Activated naive CD8-positive, alpha-beta T cell (primary cell): ENCODE measurements at regions not wholly inside any gene's neighbourhood (a gene's known extent, or its start where the extent isn't known, plus 50 kb on each side); places are given as distances from the start of the nearest gene placed in this dataset.
"Not testable (repeated sequence)": the region's sequence is repeated elsewhere in the genome, so short reads cannot be mapped to it uniquely, and the experiment has no call there.

Experiments
- H3K27ac Mint-ChIP-seq: one replicate; pipeline ENCODE4 v1.8.0; 2021; ENCODE audit warnings: mixed read lengths
- H3K27me3 Mint-ChIP-seq: one replicate; pipeline ENCODE4 v1.8.0; 2021; ENCODE audit warnings: mixed read lengths
- H3K36me3 Mint-ChIP-seq: one replicate; pipeline ENCODE4 v1.8.0; 2021; ENCODE audit warnings: mixed read lengths
- H3K4me1 Mint-ChIP-seq: one replicate; pipeline ENCODE4 v1.8.0; 2021; ENCODE audit warnings: low read depth, mixed read lengths
- H3K4me3 Mint-ChIP-seq: one replicate; pipeline ENCODE4 v1.8.0; 2021; ENCODE audit warnings: mild to moderate bottlenecking, mixed read lengths
- H3K9me3 Mint-ChIP-seq: one replicate; pipeline ENCODE4 v1.8.0; 2021; ENCODE audit warnings: low read depth, mixed read lengths

- H3K4me3 Mint-ChIP-seq, H3K27ac Mint-ChIP-seq, H3K9me3 Mint-ChIP-seq, H3K36me3 Mint-ChIP-seq, H3K27me3 Mint-ChIP-seq: not testable (repeated sequence)
- peaks cover 41% of the 10 kb centered on the region for H3K4me1 Mint-ChIP-seq
These were observed 203.5 kb downstream of the DLL1 start for GRCh38 chr6:170087421-170087780.

- no peaks in the 10 kb centered on the region for H3K27me3 Mint-ChIP-seq
- no peaks in the 10 kb centered on the region for H3K9me3 Mint-ChIP-seq
- H3K4me3 Mint-ChIP-seq: peak overlapping the region; percentile 72
- H3K36me3 Mint-ChIP-seq: no peaks in the 10 kb centered on the region
- peak overlapping the region; percentile 78 for H3K27ac Mint-ChIP-seq
- H3K4me1 Mint-ChIP-seq: peaks cover 41% of the 10 kb centered on the region
These were observed 204.0 kb downstream of the DLL1 start for GRCh38 chr6:170086639-170087420.

DNA sequence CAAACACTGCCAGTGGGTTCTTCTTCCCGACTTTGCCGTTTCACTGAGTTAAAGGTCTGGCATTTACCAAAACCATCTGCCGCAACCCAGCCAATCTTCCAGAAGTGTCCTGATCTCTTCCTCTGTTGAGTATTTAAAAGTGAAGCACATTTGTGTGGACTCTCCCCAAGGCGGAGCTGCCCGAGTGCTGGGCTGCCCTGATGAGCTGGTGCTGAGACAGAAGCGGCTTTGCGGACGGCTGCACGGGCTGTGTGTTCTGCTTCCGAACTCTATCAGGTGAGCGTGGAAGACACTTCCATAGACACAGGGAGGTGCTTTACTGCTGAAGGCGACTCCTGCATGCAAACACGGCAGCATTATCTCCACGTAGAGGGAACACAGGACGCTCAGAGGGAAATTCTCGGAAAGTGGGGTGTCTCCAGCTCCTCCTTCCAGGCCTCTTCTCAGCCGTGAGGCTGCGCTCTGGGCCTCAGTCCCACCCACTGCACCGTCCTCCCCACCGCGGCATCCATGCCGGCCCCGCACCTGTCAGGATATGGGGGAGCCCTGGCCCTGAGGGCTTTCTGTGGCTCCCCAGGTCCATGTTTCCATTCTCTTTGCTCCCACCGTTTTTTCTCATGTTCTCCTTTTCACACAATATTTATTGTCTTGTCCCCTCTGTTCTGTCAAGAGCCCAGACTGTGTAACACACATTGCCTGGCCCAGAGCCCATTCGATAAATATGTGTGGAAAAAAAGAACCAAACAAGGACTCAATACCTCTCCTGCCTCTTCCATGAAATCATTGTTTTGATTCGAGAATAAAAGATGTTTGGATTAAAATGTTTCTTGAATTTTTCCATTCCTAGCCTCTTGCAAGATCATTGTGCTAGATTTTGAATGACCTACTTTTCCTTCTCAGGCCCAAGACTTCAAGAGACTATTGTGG lies 205.1 kb downstream of the DLL1 start:
- no peaks in the 10 kb centered on the region for H3K9me3 Mint-ChIP-seq
- H3K27me3 Mint-ChIP-seq: no peaks in the 10 kb centered on the region
- H3K36me3 Mint-ChIP-seq: no peaks in the 10 kb centered on the region
- H3K4me3 Mint-ChIP-seq: peak overlapping the region; percentile 9
- no peak overlapping the region for H3K27ac Mint-ChIP-seq
- H3K4me1 Mint-ChIP-seq: peaks cover 41% of the 10 kb centered on the region

DNA sequence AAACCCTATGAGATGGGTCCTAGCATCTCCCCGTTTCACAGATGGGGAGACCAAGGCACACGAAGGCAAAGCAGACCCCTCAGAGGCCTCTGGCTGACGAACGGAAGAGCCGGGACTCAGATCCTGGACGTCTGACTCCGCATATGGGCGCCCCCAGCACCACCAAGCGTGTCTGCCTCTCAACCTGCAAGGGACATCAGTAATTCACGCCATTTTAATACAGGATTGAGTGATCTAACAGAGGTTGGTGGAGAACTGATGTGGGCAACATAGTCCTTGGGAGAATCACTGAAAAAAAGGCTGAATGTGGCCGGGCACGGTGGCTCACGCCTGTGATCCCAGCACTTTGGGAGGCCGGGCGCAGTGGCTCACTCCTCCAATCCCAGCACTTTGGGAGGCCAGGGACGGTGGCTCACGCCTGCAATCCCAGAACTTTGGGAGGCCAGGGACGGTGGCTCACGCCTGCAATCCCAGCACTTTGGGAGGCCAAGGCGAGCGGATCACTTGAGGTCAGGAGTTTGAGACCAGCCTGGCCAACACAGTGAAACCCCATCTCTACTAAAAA lies 206.6 kb downstream of the DLL1 start:
- no peak overlapping the region for H3K27ac Mint-ChIP-seq
- peaks cover 26% of the 10 kb centered on the region for H3K4me1 Mint-ChIP-seq
- H3K36me3 Mint-ChIP-seq: no peaks in the 10 kb centered on the region
- no peaks in the 10 kb centered on the region for H3K27me3 Mint-ChIP-seq
- H3K4me3 Mint-ChIP-seq: no peak overlapping the region
- no peaks in the 10 kb centered on the region for H3K9me3 Mint-ChIP-seq

DNA sequence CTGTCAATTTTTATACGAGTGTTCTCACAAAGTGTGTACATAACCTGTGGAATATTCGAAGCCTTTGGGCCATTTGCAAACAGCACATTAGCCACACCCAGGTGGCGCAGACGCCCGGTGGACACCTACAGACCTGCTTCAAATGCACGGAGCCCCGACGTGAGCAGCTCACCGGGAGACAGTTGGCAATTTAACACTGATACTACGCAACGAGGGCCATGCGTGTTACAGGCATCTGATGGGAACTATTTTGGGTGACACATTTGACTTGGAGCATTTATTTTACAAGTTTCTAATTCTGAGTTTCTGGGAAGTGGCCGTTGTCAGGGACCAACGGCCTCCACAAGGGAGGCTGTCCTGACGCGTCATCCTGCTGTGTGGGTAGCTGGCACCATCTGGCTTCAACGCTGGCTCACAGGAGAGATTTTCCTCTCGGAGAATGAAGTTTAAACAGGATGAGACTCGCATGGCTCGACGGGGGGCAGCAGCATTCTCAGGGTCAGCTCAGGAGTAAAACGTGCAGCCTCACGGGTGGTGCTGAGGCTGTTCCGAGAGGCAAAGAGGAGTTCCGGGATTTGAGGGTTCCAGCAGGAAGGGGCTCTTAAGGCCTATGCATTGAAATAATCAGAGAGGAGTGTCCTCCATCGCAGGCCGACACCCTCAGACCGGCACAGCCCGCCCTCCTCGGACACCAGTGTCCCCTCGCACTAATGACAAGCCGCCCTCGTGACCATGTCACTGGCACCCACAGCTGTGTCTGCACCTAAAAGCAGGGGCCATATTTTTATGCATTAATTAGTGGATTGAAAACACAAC lies 207.4 kb downstream of the DLL1 start:
- Mint-ChIP-seq H3K4me3 (no peak overlapping the region), H3K9me3 (no peaks in the 10 kb centered on the region), H3K4me1 (peaks cover 20% of the 10 kb centered on the region), H3K36me3 (no peaks in the 10 kb centered on the region), H3K27ac (no peak overlapping the region), H3K27me3 (no peaks in the 10 kb centered on the region)

DNA sequence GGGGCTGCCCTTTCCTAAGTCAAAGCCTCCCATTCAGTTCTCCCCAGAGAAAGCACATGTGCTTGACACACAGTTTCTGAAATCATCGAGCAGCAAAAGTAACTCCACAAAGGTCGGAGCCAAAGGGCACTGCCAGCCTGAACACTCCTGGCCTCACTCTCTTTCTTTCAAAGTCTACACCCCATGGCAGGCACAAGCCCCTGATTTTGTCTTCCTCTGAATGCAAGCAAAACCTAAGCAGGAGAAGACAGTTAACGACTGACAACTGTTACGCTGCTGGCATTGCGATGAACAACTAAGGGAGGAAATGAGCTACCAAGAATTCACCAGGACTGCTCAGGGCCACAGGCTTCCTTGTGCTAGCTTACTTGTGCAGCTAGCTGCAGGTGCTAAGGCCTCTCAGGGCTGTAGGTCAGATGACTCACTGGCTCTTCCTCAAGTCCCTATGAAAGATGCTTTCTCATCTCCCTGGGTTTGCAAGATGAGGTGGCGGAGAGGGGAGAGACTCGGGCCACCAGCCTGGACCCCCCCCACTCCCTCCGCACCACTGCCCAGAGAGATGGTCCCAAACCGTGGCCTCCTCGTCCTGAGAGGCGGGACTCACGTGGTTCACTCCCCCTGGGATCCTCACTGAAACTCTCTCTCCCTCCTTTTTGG lies 208.2 kb downstream of the DLL1 start:
- Mint-ChIP-seq H3K36me3 (no peaks in the 10 kb centered on the region), H3K4me1 (peaks cover 13% of the 10 kb centered on the region), H3K9me3 (no peaks in the 10 kb centered on the region), H3K27ac (no peak overlapping the region), H3K27me3 (no peaks in the 10 kb centered on the region), H3K4me3 (no peak overlapping the region)

DNA sequence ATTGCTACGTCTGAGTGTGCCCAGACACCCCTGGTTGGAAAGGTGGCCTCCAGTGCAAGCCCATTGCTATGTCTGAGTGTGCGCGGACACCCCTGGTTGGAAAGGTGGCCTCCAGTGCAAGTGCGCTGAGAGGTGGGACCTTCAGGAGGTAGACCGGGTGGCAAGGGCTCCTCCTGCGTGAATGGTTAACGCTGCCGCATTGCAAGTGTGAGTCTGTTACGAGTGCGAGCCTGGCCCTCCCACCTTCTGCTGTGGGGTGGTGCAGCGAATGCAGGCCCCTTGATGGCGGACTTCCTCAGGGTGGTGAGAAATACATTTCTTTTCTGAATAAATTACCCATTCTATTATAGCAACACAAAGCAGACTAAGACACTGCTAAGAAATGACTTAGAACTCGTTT lies 208.8 kb downstream of the DLL1 start:
- Mint-ChIP-seq H3K4me3 (no peak overlapping the region), H3K27ac (no peak overlapping the region), H3K27me3 (no peaks in the 10 kb centered on the region), H3K36me3 (no peaks in the 10 kb centered on the region), H3K9me3 (no peaks in the 10 kb centered on the region), H3K4me1 (peaks cover 13% of the 10 kb centered on the region)

GRCh38 chr6:170081556-170081955 lies 209.3 kb downstream of the DLL1 start:
- Mint-ChIP-seq H3K36me3 (no peaks in the 10 kb centered on the region), H3K27me3 (no peaks in the 10 kb centered on the region)

DNA sequence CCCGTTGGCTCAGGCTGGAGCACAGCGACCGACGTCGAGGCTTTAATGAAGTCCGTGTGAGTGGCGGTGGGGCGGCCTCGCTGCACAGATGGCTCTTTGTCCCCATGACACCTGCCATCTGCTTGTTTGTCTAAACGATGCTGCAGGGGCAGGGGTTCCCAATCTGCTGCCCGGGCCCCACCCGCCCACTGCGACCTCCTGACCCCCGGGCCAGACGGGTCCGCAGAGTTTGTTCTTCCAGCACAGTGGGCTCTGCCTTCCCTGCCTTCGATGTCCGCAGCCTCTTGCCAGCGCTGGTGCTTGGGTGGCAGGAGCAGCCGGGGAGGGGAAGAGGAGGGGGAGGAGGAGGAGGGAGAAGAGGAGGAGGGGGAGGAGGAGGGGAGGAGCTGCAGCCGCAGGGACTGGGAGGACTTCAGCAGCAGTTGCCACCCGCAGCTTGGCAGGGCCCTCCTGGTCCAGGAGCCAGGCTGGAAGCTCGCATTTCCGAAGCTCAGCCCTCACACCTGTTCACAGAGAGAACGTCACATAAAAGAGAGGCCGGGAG lies 210.0 kb downstream of the DLL1 start:
- H3K36me3 Mint-ChIP-seq: no peaks in the 10 kb centered on the region
- H3K27ac Mint-ChIP-seq: no peak overlapping the region
- no peak overlapping the region for H3K4me3 Mint-ChIP-seq
- peaks cover 10% of the 10 kb centered on the region for H3K4me1 Mint-ChIP-seq
- H3K9me3 Mint-ChIP-seq: no peaks in the 10 kb centered on the region
- no peaks in the 10 kb centered on the region for H3K27me3 Mint-ChIP-seq

More at GRCh38 chr6:170081556-170081955, 209.3 kb downstream of the DLL1 start:
- no peak overlapping the region for H3K4me3 Mint-ChIP-seq
- no peaks in the 10 kb centered on the region for H3K9me3 Mint-ChIP-seq
- no peak overlapping the region for H3K27ac Mint-ChIP-seq
- peaks cover 13% of the 10 kb centered on the region for H3K4me1 Mint-ChIP-seq

DNA sequence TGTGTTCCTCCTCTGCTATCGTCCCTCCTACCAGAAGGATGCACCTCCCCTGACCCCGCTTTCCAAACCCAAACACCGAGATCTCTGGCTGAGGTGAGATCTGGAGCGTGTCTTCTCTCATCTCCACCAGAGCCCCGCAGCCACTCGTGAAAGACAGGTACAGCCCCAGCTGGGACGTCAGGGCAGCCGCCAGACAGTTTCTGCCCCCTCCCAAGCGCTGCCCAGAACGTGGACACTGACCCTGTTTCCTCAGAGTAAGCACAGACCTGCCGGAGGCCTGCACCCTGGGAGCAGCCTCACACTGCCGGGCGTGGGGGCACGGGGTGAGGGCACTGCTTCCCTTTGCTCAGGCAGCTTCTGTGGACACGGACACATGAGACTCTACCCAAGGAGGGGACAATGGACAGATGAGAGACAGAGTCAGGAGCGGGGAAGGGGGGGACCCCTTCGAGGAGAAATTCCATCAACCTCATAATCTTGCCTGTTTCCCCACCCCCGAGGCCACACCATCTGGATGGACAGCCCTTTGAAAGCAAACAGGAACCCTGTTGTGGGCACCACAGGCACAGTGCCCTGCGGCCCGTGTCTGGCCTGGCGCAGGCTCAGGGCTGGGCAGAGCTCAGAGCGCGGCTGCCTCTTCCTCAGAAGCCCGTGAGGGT lies 210.6 kb downstream of the DLL1 start:
- Mint-ChIP-seq H3K4me1 (peaks cover 10% of the 10 kb centered on the region), H3K36me3 (no peaks in the 10 kb centered on the region), H3K9me3 (no peaks in the 10 kb centered on the region), H3K27me3 (no peaks in the 10 kb centered on the region), H3K27ac (no peak overlapping the region), H3K4me3 (no peak overlapping the region)

- H3K27ac Mint-ChIP-seq: no peak overlapping the region
- H3K27me3 Mint-ChIP-seq: no peaks in the 10 kb centered on the region
- H3K9me3 Mint-ChIP-seq: no peaks in the 10 kb centered on the region
- no peaks in the 10 kb centered on the region for H3K4me1 Mint-ChIP-seq
- no peaks in the 10 kb centered on the region for H3K36me3 Mint-ChIP-seq
- H3K4me3 Mint-ChIP-seq: no peak overlapping the region
These were observed 214.3 kb downstream of the DLL1 start for GRCh38 chr6:170076466-170077165.

GRCh38 chr6:170075659-170076223 lies 215.1 kb downstream of the DLL1 start:
- no peak overlapping the region for H3K27ac Mint-ChIP-seq
- no peaks in the 10 kb centered on the region for H3K27me3 Mint-ChIP-seq
- H3K9me3 Mint-ChIP-seq: no peaks in the 10 kb centered on the region
- no peaks in the 10 kb centered on the region for H3K36me3 Mint-ChIP-seq
- no peaks in the 10 kb centered on the region for H3K4me1 Mint-ChIP-seq
- no peak overlapping the region for H3K4me3 Mint-ChIP-seq

- peaks cover under 1% of the 10 kb centered on the region for H3K9me3 Mint-ChIP-seq
- H3K4me3 Mint-ChIP-seq: no peak overlapping the region
- H3K4me1 Mint-ChIP-seq: no peaks in the 10 kb centered on the region
- no peaks in the 10 kb centered on the region for H3K27me3 Mint-ChIP-seq
- no peaks in the 10 kb centered on the region for H3K36me3 Mint-ChIP-seq
- H3K27ac Mint-ChIP-seq: no peak overlapping the region
These were observed 216.0 kb downstream of the DLL1 start for GRCh38 chr6:170074907-170075306.
